Endothelial cell of umbilical vein (primary cell): ENCODE measurements at regions not wholly inside any gene's neighbourhood (a gene's known extent, or its start where the extent isn't known, plus 50 kb on each side); places are given as distances from the start of the nearest gene placed in this dataset.

Experiments
- BruUV-seq: library from RNA; stranded (reverse); fragments of 400-500 nt; replicated peaks from 2 replicates; lab custom pipeline; 2021; lab: Mats Ljungman, UMichigan
- CTCF ChIA-PET: fragments of 300-600, 350-600 bp; sonication (Branson Sonifier 250); formaldehyde crosslinking; loops from one replicate; lab custom pipeline; 2021; ENCODE audit warnings: antibody characterized with exemption, inconsistent platforms; lab: Charles Lee
- POLR2A ChIA-PET: fragments of 300-600, 350-600 bp; sonication (Branson Sonifier 250); formaldehyde crosslinking; loops from one replicate; lab custom pipeline; 2021; ENCODE audit warnings: antibody characterized with exemption, inconsistent platforms; lab: Charles Lee
- DNase-seq: peaks from one replicate; pipeline ENCODE4 v3.0.0-alpha.2; 2011; ENCODE audit warnings: low read depth, low spot score
- FAIRE-seq: peaks from 2 replicates; lab custom pipeline; 2011; peaks lifted over from hg19 to GRCh38; lab: Jason Lieb, UNC
- H2AFZ ChIP-seq: 2 replicates; pipeline ENCODE4 v1.6.0; 2012; ENCODE audit warnings: low read depth, low read length, control low read depth, inconsistent platforms
- H3K27ac ChIP-seq: 2 replicates; pipeline ENCODE4 v1.5.1; 2011; ENCODE audit warnings: low read depth, mild to moderate bottlenecking, control low read depth, low read length, moderate library complexity; ENCODE audit not compliant: insufficient read depth
- H3K27me3 ChIP-seq, 2 experiments: 2 replicates each; pipeline versions ENCODE4 v1.6.0 to v1.6.1; 2011; ENCODE audit warnings: low read length in 2 of 2, mixed read lengths in 1 of 2; ENCODE audit not compliant: control insufficient read depth in 2 of 2, insufficient read depth in 2 of 2
- H3K36me3 ChIP-seq, 2 experiments: 2 replicates in 1 of 2; 3 replicates in 1 of 2; pipeline ENCODE4 v1.5.1; 2011; ENCODE audit warnings: low read length in 2 of 2, mild to moderate bottlenecking in 1 of 2, moderate library complexity in 1 of 2; ENCODE audit not compliant: control insufficient read depth in 2 of 2, insufficient read depth in 2 of 2; ENCODE audit errors: extremely low read depth in 1 of 2
- H3K4me1 ChIP-seq: 3 replicates; pipeline ENCODE4 v1.5.1; 2011; ENCODE audit warnings: mild to moderate bottlenecking, low read length; ENCODE audit not compliant: control insufficient read depth, insufficient read depth; ENCODE audit errors: extremely low read depth
- H3K4me2 ChIP-seq: 2 replicates; pipeline ENCODE4 v1.6.1; 2011; ENCODE audit warnings: low read length, control low read depth, mixed read lengths; ENCODE audit not compliant: insufficient read depth
- H3K4me3 ChIP-seq, 3 experiments: fragments of 200-600 bp in 1 of 3; sonication (generic), shearing (Covaris generic) in 1 of 3; replicated peaks in 1 of 3; 2 replicates each; pipeline ENCODE4 v1.5.1; 2011 to 2016; ENCODE audit warnings: control low read depth in 3 of 3, low read length in 3 of 3, mild to moderate bottlenecking in 2 of 3, inconsistent platforms in 1 of 3, low read depth in 1 of 3, moderate library complexity in 1 of 3; ENCODE audit not compliant: insufficient read depth in 1 of 3
- H3K79me2 ChIP-seq: 2 replicates; pipeline ENCODE4 v1.6.0; 2012; ENCODE audit warnings: low read length, inconsistent platforms; ENCODE audit not compliant: control insufficient read depth, insufficient read depth
- H3K9ac ChIP-seq: replicated peaks from 2 replicates; pipeline ENCODE3; 2011; ENCODE audit warnings: low read length, control low read depth; ENCODE audit not compliant: insufficient read depth; ENCODE audit errors: extremely low read depth
- H3K9me1 ChIP-seq: replicated peaks from 3 replicates; pipeline ENCODE4 v1.6.0; 2011; ENCODE audit warnings: mild to moderate bottlenecking, low read length; ENCODE audit not compliant: control insufficient read depth, insufficient read depth; ENCODE audit errors: extremely low read depth
- H3K9me3 ChIP-seq: replicated peaks from 2 replicates; pipeline ENCODE4 v1.5.1; 2012; ENCODE audit warnings: low read length, inconsistent platforms; ENCODE audit not compliant: control insufficient read depth, insufficient read depth
- H4K20me1 ChIP-seq: replicated peaks from 2 replicates; pipeline ENCODE3; 2011; ENCODE audit warnings: mild to moderate bottlenecking, low read length; ENCODE audit not compliant: control insufficient read depth, insufficient read depth; ENCODE audit errors: extremely low read depth
- CTCF ChIP-seq, 2 donors: IDR thresholded peaks; 1 replicate in 1 of 2; 2 replicates in 1 of 2; pipeline ENCODE4 v1.5.1; 2011; ENCODE audit warnings: low read length in 2 of 2, mild to moderate bottlenecking in 2 of 2, moderate library complexity in 2 of 2, control low read depth in 1 of 2, inconsistent platforms in 1 of 2, low read depth in 1 of 2; ENCODE audit not compliant: insufficient read depth in 1 of 2; ENCODE audit errors: extremely low read depth in 1 of 2
- EZH2 ChIP-seq: IDR thresholded peaks from 2 replicates; pipeline ENCODE4 v1.6.1; 2012; ENCODE audit warnings: borderline replicate concordance, low read depth, mild to moderate bottlenecking, moderate library complexity, low read length, inconsistent platforms; ENCODE audit not compliant: severe bottlenecking
- FOS ChIP-seq: IDR thresholded peaks from 2 replicates; pipeline ENCODE4 v1.6.1; 2011; ENCODE audit warnings: mild to moderate bottlenecking, low read length, moderate library complexity, borderline replicate concordance; ENCODE audit not compliant: insufficient read depth
- GATA2 ChIP-seq: IDR thresholded peaks from 2 replicates; pipeline ENCODE4 v1.7.0; 2011; ENCODE audit warnings: low read depth, mild to moderate bottlenecking, moderate library complexity, mixed read lengths, low read length; ENCODE audit not compliant: insufficient read length, insufficient read depth
- JUN ChIP-seq: IDR thresholded peaks from 2 replicates; pipeline ENCODE4 v1.6.1; 2011; ENCODE audit warnings: borderline replicate concordance, low read depth; ENCODE audit not compliant: insufficient read length, insufficient read depth
- MAX ChIP-seq: IDR thresholded peaks from 2 replicates; pipeline ENCODE4 v1.6.1; 2011; ENCODE audit not compliant: insufficient read depth, insufficient read length
- MYC ChIP-seq: IDR thresholded peaks from one replicate; pipeline ENCODE4 v1.6.1; 2011; ENCODE audit warnings: mild to moderate bottlenecking, low read depth, low read length
- POLR2A ChIP-seq: IDR thresholded peaks from 2 replicates; pipeline ENCODE4 v1.6.1; 2012; ENCODE audit warnings: low read depth, mild to moderate bottlenecking, control low read depth, low read length
- POLR2AphosphoS5 ChIP-seq: IDR thresholded peaks from 2 replicates; pipeline ENCODE4 v1.6.1; 2012; ENCODE audit warnings: low read depth, mild to moderate bottlenecking, control low read depth, low read length, moderate library complexity; ENCODE audit not compliant: insufficient read depth
- dilution Hi-C: fragments of 300-500 bp; cut with MboI; formaldehyde crosslinking; loops from one replicate; pipeline ENCODE4 v1.15.0; 2019; ENCODE audit warnings: low sequenced_read_pairs; ENCODE audit not compliant: extremely low pct_ligation_motif_present
- intact Hi-C: fragments of 100-400 bp; cut with micrococcal nuclease; formaldehyde crosslinking; loops from one replicate; pipeline ENCODE4 v1.10.0; 2022

GRCh38 chr2:33804155-33804554, 205.1 kb upstream of the FAM98A start:
- Histone ChIP-seq H3K79me2 (no peaks in the 10 kb centered on the region), H3K27ac (no peak overlapping the region), H3K4me3 (no peak overlapping the region), H2AFZ (no peak overlapping the region), H3K27me3 (no peaks in the 10 kb centered on the region), H3K9me1 (no peaks in the 10 kb centered on the region), H3K36me3 (no peaks in the 10 kb centered on the region), H3K4me1 (no peaks in the 10 kb centered on the region), H3K9ac (no peak overlapping the region), H3K9me3 (no peaks in the 10 kb centered on the region), H3K4me2 (no peak overlapping the region), H4K20me1 (no peaks in the 10 kb centered on the region)
- dilution Hi-C loops (no loop called here), intact Hi-C loops (no loop called here)
- DNase-seq (no peak), FAIRE-seq (no peak)
- no TSS peak for BruUV-seq
- ChIA-PET CTCF (no interaction called here), POLR2A (no interaction called here)
- TF ChIP-seq CTCF (IDR thresholded peaks at IDR 0.05; ENCODE audit: extremely low read depth in 1 of 2, insufficient read depth in 1 of 2, low read depth in 1 of 2, low read length in 2 of 2) (no peak), POLR2AphosphoS5 (no peak), EZH2 (no peak), GATA2 (no peak), FOS (no peak), POLR2A (no peak), JUN (no peak), MYC (no peak), MAX (no peak)
